Umbilical cord (tissue), 1 donor: ENCODE measurements at regions not wholly inside any gene's neighbourhood (a gene's known extent, or its start where the extent isn't known, plus 50 kb on each side); places are given as distances from the start of the nearest gene placed in this dataset.

ENCODE experiments used
- DNase-seq: peaks from one replicate; pipeline ENCODE4 v3.0.0-alpha.2; 2015; ENCODE audit warnings: low spot score

DNA sequence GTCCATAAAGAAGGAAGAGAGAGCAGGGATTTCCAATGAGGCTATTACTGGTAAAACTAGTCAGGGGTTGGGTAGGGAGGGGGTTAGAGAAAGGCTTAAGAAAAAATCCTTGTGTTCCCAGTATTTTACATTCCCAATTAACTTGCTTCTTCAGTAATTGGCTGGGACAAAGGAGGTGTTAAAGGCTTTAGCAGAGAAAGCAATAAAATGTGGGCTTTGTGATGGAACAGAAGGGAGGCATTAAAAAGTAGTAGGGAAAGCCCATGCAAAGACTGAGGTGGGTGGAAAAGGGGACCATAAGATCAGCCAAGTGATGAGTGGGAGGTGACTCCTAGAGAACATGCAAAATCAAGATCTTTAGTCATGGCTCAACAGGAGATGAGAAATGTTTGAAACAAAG lies 1467.2 kb downstream of the RPA4 start:
- no peak for DNase-seq

DNA sequence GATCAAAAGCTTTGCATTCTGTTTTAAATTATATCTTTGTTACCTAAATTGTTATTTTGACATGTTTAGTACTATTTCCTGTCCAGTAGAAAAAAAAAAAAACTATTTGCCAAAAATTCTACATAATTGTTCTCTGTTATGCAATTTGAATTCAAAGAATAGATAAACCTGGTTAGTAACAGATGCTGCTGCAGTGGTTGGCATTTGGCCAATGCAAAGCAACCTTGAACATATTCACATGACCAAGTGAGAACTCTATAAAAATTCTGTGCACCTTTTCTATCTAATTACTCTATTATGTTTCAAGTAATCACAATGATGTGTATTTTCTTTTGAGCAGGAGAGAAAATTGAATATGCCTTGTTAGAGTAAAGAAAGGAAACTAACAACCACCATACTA lies 1473.4 kb downstream of the RPA4 start:
- DNase-seq, result no peak

DNA sequence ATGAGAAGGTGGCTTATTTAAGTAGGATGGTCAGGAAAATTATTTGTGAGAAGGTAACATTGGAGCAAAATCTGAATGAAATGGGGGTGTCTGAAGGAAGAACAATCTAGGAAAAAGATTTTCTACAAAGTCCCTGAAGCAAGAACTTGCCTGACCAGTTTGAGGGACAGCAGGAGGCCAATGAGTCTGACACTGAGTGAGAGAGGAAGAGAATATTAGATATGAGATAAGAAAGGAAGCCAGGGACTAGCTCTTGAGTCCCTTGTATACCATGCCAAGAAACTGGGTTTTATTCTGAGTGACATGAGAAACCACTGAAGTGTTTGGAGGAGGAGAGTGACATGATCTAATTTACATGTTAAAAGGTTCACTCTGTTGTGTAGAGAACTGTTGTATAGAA lies 1478.9 kb downstream of the RPA4 start:
- no peak for DNase-seq

- no peak for DNase-seq
These were observed 1488.3 kb downstream of the RPA4 start for GRCh38 chrX:98371994-98372393.

GRCh38 chrX:98379134-98379533 lies 1495.4 kb downstream of the RPA4 start:
- DNase-seq, result no peak

- no peak for DNase-seq
These were observed 1496.4 kb downstream of the RPA4 start for GRCh38 chrX:98380106-98380505.

GRCh38 chrX:98380556-98380955 lies 1496.8 kb downstream of the RPA4 start:
- DNase-seq, result no peak

DNA sequence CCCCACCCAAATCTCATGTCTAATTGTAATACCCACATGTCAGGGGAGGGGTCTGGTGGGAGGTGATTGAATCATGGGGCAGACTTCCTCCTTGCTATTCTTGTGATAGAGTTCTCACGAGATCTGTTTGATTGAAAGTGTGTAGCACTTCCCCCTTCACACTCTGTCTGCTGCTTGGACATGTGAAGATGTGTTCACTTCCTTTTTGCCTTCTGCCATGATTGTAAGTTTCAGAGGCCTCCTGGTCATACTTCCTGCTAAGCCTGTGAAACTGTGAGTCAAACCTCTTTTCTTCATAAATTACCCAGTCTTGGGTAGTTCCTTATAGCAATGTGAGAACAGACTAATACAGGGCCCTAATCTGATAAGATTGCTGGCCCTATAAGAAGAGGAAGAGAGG lies 1514.8 kb downstream of the RPA4 start:
- DNase-seq, result no peak

DNA sequence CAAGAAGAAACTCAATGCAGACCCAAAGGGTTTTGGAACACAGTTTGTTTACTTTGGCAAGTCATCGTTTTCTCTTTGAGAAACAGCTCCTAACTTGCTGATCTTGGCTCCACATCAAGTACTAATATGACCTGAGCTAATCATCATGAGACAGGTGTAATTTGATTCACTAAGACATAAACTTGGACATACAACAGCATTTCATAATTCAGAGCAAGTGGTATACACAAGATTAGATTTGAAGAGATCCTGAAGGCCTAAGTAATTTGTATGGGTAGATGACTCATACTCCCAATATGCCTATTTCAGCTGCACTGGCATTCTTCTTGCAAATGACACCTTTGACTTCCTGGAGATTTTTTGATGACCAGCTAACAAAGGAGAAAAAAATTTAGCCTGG lies 1521.7 kb downstream of the RPA4 start:
- no peak for DNase-seq

GRCh38 chrX:98407584-98407983 lies 1523.9 kb downstream of the RPA4 start:
- no peak for DNase-seq

- DNase-seq, result no peak
These were observed 1526.2 kb downstream of the RPA4 start for GRCh38 chrX:98409867-98410266.

DNA sequence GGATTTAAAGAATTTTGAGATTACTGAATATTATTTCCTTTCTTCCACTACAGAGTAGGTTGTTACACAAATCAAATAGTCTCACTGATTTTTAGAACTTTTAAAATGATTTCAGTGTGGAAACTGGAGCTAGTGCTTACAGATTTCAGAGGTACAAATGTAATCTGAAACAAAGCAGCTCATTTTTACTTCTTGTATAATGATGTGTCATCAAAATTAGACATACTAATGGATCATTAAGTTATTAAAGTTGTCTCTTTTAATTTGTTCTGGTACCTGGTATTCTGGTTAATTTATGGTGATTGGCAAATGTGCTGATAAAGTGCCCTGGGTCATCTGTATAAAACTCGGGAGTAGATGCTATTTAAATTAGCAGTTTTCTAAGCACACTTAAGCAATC lies 1528.3 kb downstream of the RPA4 start:
- no peak for DNase-seq

- DNase-seq, result no peak
These were observed 1538.8 kb downstream of the RPA4 start for GRCh38 chrX:98422536-98422935.

- no peak for DNase-seq
These were observed 1548.7 kb downstream of the RPA4 start for GRCh38 chrX:98432413-98432812.

- no peak for DNase-seq
These were observed 1564.8 kb downstream of the RPA4 start for GRCh38 chrX:98448524-98448923.

DNA sequence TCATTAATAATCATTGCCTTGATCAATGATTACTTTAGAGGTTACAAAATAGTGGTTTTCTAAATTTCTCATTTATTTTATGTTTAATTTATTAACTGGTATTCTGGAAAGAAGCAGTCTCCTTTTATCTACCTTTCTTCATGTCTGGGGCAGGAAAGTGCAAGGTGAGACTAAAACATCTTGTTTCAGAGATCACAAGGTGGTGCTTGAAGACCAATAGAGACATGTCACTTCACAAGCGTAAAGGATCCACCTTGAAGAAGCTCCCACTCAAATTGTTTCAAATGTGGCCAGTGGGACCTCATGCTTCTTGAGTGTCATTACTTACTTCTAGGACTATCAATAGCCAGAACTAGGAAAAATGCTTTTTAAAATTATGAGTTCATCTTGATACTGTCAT lies 1568.7 kb downstream of the RPA4 start:
- DNase-seq, result no peak

DNA sequence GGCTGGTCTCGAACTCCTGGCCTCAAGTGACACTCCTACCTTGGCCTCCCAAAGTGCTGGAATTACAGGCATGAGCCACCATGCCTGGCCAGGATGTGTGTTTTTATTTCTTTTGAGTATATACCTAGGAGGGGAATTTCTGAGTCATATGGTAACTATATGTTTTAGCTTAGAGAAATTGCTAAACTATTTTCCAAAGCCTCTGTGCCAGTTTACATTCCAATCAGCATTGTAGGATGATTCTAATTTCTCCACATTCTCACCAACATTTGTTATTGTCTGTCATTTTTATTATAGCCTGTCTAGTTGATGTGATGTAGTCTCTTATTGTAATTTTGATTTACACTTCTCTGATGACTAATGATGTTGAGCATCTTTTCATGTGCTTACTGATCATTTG lies 1576.0 kb downstream of the RPA4 start:
- DNase-seq, result no peak

- DNase-seq, result no peak
These were observed 1596.9 kb downstream of the RPA4 start for GRCh38 chrX:98480606-98481005.

DNA sequence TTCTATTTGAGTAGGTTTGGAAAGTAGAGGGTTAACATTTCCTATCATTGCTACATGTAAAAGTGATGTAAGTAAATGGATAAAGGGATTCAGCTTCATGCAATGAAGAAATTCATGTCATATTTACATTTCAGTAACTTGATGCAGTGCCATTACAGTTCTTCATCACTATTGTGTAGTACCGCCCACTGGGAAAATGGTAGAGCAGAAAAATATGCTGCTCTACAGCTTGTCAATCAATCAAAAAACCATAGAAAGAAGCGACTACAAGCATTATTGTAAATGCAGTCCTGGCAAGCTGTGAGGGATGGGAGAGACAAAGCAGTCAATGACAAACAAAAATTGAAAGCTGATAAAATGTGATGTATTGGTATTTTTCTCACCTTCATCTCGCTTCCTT lies 1597.9 kb downstream of the RPA4 start:
- no peak for DNase-seq

DNA sequence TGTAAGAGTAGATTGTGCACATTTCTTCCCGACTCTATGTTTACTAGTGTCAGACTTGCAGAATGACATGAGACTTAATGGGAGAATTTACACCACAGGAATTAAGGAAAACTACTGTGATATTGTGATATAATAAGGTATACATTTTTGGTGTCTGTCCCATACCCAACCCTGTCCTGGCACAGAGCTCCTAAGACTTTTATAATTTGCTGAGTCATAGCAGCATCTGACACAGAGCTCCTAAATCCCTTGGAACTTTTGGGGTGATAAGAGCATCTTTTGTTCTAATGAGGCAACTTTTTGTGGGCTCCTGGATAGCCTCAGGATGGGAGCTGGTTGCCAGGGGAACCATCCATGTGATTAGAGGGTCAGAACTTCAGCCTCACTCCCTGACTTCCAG lies 1607.0 kb downstream of the RPA4 start:
- no peak for DNase-seq

GRCh38 chrX:98501426-98501825 lies 1617.7 kb downstream of the RPA4 start:
- DNase-seq, result peak; percentile 51

GRCh38 chrX:98506907-98507306 lies 1623.2 kb downstream of the RPA4 start:
- DNase-seq, result no peak

GRCh38 chrX:98514032-98514431 lies 1630.3 kb downstream of the RPA4 start:
- no peak for DNase-seq

DNA sequence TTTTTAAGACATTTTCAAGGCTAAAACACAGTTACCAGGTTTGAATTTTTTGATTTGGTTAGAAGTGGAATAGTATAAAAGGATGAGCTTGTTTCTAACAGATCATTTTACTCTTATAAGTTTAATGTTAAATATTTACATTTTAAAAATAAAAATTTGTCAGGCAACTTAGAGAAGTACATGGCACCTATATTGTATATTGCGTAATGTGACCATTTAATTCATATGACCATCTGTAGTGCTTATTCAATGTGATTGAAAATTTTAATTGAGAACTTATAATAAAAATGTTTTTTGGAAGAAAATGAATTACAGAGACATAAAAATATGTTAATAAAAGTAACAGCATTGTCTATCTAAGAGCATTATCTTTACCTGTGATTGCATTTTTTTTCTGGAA lies 1632.4 kb downstream of the RPA4 start:
- no peak for DNase-seq

GRCh38 chrX:98523026-98523425 lies 1639.3 kb downstream of the RPA4 start:
- no peak for DNase-seq
